HG03439 (cell line): ENCODE measurements at regions not wholly inside any gene's neighbourhood (a gene's known extent, or its start where the extent isn't known, plus 50 kb on each side); places are given as distances from the start of the nearest gene placed in this dataset.
"Not testable (repeated sequence)": the region's sequence is repeated elsewhere in the genome, so short reads cannot be mapped to it uniquely, and the experiment has no call there.

Experiments used
- ATAC-seq: cut with Tn5 transposase; IDR thresholded peaks from one replicate; pipeline ENCODE4 v1.9.1; 2021; ENCODE audit warnings: mild to moderate bottlenecking, moderate library complexity; ENCODE audit not compliant: unreplicated experiment

DNA sequence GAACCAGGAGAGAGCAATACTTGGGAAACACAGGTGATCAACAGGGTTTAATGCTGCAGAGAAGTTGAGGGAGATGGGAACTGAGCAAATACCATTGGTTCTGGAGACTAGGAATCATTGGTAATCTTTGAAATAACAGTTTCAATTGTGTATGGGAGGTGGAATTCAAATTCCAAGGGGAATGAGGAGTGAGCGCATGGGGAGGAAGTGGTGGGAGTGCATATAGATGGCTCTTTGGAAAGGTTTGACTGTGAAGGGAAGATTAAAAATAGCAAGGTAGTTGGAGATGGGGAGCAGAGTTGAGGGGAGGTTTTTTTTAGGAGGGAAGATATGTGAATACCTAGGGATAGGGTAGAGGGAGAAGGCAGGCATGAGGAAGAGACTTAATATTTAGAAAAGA is 51.1 kb upstream of the ROPN1 start:
- no peak for ATAC-seq

GRCh38 chr3:124044956-124045355 is 53.0 kb upstream of the ROPN1 start:
- ATAC-seq, result no peak

- no peak for ATAC-seq
Observed at GRCh38 chr3:124048967-124049798, 57.3 kb upstream of the ROPN1 start.

GRCh38 chr3:124051636-124052035 is 59.7 kb upstream of the ROPN1 start:
- no peak for ATAC-seq

GRCh38 chr3:124053871-124054270 is 61.9 kb upstream of the ROPN1 start:
- no peak for ATAC-seq

- no peak for ATAC-seq
Observed at GRCh38 chr3:124056846-124057245, 64.9 kb upstream of the ROPN1 start.

- no peak for ATAC-seq
Observed at GRCh38 chr3:124057420-124057819, 65.5 kb upstream of the ROPN1 start.

GRCh38 chr3:124059580-124059979 is 67.7 kb upstream of the ROPN1 start:
- ATAC-seq, result no peak

DNA sequence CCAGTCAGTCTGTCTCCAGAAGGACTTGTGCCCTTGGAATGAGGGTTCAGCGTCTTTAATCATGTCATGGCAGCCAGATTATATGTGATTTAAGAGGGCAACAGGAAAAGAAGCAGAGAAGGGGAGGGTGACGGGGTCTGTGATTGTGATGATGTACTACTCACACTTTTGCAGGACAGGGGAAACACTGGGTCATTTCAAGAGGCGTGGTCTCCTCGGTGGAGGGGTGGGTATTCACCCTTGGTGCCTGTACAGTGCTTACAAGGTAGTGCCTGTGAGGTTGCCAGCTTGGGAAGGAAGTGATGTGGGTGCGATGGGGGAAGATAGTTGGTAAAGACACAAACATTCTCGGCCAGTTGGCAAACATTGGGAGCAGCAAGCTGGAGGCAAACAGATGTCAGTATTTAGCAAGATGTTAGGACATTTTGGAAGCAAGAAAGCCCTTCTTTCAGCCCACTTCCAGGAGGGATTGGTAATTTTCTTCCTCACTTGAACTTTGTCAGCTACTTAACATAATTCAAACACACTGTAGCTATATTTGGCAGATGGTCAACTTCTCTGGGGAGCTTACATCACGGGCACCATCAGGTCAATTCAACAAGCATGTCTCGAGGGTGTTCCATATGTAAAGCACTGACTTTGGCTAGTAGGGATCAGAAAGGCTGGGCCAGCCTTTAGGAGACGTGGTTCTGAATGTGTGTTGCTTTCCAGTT is 71.4 kb upstream of the ROPN1 start:
- no peak for ATAC-seq

GRCh38 chr3:124064050-124064449 is 72.1 kb upstream of the ROPN1 start:
- ATAC-seq, result no peak

DNA sequence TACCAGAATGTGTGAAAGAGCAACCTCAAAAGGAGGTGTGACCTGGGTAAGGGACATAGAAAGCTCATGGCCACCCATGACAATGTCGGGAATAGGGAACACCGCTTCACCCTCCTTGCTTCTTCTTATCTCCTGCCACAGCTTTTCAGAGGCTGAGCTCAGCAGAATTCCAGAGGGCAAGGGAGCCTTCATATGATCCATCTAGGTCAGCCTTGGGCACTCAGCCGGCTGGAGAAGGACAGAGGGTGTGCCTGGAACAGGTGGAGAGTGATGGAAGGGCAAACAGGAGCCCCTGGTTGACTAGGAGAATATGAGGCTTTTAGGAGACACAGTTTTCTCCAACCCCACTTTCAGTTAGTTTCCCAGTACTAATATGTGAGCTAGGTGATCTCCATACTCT is 74.6 kb upstream of the ROPN1 start:
- ATAC-seq, result not testable (repeated sequence)

DNA sequence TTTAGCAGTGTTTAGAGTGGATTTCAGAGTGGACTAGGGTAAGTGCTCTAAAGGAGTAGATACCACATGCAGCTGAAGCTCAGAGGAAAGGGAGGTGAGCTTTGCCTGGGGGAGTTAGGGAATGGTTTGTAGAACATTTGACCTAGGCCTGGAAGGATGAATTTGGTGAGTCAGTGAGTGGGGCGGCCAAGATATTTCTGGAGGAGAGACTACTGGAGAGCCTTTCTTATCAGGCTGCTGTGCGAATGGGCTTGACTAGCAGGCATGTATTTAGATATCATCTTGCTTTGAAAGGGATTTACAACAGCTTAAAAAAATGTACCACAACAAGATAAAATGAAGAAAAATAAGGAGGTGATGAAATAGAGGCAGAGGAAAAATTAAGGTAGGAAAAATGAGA is 77.8 kb upstream of the ROPN1 start:
- not testable (repeated sequence) for ATAC-seq

- ATAC-seq, result not testable (repeated sequence)
Observed at GRCh38 chr3:124075090-124075489, 83.2 kb upstream of the ROPN1 start.

GRCh38 chr3:124075753-124076152 is 83.8 kb upstream of the ROPN1 start:
- no peak for ATAC-seq

DNA sequence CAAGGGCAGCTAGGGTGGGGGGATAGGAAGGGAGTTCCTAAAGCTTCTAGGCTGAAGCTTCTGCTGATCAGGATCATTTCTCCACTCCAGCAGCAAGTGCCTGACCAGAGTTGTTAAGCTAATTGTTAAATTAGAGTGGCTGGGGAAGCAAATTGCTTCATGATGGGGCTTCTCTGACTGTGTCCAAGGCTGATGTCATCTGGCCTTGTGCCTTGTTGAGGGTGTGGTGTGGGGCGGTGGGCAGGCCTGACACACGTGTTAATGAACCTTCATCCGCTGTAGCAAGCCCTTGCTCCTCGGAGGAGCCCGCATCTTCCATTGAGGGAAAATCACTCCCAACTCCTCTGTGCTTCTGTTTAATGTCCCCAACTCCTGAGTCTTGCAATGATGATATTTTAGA is 84.3 kb upstream of the ROPN1 start:
- no peak for ATAC-seq

GRCh38 chr3:124078953-124079911 is 87.3 kb upstream of the ROPN1 start:
- ATAC-seq, result no peak

GRCh38 chr3:124079912-124080276 is 88.0 kb upstream of the ROPN1 start:
- ATAC-seq, result no peak

DNA sequence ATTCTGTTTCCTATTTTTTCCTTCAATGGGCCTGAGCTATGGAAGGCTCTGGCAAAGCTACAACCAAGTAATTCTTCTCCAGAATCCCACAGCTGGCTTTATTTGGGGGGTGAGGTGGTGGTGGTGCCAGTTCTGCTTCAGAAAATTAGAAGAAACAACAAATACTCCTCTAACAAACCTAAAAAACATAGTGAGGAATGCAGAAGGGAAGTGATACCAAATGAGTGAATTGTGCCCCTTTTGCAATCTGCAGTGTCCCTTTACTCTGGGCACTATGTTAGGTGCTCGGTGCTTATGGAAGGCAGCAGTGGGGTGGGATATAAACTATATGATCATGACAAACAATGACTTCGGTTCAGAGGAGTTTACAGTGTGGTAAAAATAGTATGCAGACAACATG is 90.4 kb upstream of the ROPN1 start:
- no peak for ATAC-seq

GRCh38 chr3:124084022-124084881 is 92.3 kb upstream of the ROPN1 start:
- ATAC-seq, result no peak

DNA sequence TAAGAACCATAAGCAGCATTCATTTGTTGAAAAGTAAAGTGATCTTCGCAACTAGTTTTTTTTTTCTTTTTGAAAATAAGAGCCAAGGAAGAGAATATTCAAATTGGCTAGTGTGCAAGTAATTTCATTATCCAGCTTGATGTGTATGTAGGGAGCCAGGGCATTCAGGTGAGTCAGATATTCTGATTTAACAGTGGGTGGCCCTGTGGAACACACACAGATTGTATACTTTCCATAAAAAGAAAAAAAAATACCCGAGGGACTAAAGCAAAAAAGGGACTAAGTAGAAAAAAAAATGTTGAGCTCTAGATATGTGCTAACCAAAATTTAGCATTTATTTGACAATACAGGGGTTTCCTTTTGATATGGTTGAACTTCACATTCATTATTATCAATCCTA is 96.9 kb upstream of the ROPN1 start:
- no peak for ATAC-seq
